Breast epithelium (tissue), 4 donors: ENCODE measurements at regions not wholly inside any gene's neighbourhood (a gene's known extent, or its start where the extent isn't known, plus 50 kb on each side); places are given as distances from the start of the nearest gene placed in this dataset.

ENCODE experiments used
- DNase-seq, 2 donors: peaks; one replicate each; pipeline ENCODE4 v3.0.0-alpha.2; 2019; ENCODE audit warnings: low spot score in 2 of 2
- H3K27ac ChIP-seq, 2 donors: fragments of 200-600 bp; sonication (generic) in 1 of 2; one replicate each; pipeline ENCODE4 v1.5.1; 2016 to 2019; ENCODE audit warnings: mild to moderate bottlenecking in 1 of 2
- H3K27me3 ChIP-seq, 2 donors: fragments of 200-600 bp; sonication (generic) in 1 of 2; one replicate each; pipeline versions ENCODE4 v1.5.1 to v1.6.0; 2017 to 2019; ENCODE audit warnings: control low read depth in 1 of 2, mild to moderate bottlenecking in 1 of 2
- H3K36me3 ChIP-seq: fragments of 200-600 bp; one replicate; pipeline ENCODE4 v1.5.1; 2019
- H3K4me1 ChIP-seq, 2 donors: fragments of 200-600 bp; sonication (generic); one replicate each; pipeline ENCODE4 v1.5.1; 2016 to 2019; ENCODE audit warnings: control low read depth in 1 of 2
- H3K4me3 ChIP-seq, 3 donors: fragments of 200-600 bp; sonication (generic); 1 replicate in 2 of 3; 2 replicates in 1 of 3; pipeline ENCODE4 v1.5.1; 2016 to 2019; ENCODE audit warnings: mild to moderate bottlenecking in 3 of 3, moderate library complexity in 2 of 3
- H3K9me3 ChIP-seq, 2 donors: fragments of 200-600 bp; sonication (generic) in 1 of 2; one replicate each; pipeline ENCODE4 v1.5.1; 2016 to 2019; ENCODE audit warnings: control low read depth in 1 of 2
- CTCF ChIP-seq, 3 donors: fragments of 450-650 bp; IDR thresholded peaks; one replicate each; pipeline ENCODE4 v1.5.1; 2016 to 2017; ENCODE audit warnings: antibody characterized with exemption in 3 of 3, mild to moderate bottlenecking in 3 of 3, moderate library complexity in 3 of 3
- POLR2A ChIP-seq: fragments of 450-650 bp; IDR thresholded peaks from one replicate; pipeline ENCODE4 v1.6.1; 2016; ENCODE audit warnings: antibody characterized with exemption, mild to moderate bottlenecking, moderate library complexity
- POLR2AphosphoS5 ChIP-seq, 3 donors: sonication (generic); formaldehyde crosslinking; IDR thresholded peaks; one replicate each; pipeline ENCODE4 v1.6.1; 2017; ENCODE audit warnings: antibody characterized with exemption in 3 of 3
- intact Hi-C: fragments of 100-400 bp; cut with DNase I; formaldehyde crosslinking; loops from one replicate; pipeline ENCODE4 v1.15.1; 2023; ENCODE audit warnings: low total_unique reads

DNA sequence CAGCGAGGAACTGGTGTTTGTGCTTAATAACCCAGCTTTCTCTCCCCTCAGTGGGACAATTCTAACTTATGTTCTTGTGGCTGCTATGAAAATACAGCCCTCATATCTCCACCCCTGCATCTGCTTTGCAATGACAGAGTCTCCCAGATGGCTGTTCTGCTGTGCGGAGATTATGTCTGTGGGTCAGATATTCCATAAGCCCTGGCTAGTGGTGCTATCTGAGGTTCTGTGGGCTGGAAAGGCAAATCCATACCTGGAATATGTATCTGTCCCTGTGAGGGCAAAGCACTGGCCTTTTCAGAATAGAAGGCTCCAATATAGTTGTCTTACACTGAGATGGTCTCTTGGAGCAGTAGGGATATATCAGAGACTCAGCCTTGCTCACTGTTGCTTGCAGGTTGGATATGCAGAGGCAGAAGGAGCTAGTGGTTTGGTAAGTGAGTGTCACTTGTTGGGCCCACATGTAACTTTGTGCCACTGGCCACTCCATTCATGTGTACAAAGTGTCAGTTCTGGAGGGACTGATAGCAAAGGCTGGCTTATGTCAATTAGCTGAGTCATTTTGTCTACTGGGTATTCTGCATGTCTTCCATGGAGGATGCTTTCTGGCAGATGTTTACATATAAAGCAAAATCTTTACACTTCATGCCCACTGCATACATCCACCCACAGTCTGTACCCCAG, 246.6 kb downstream of the FAM76B start:
- TF ChIP-seq POLR2A (no peak), POLR2AphosphoS5 (IDR thresholded peaks at IDR 0.05) (no peak), CTCF (IDR thresholded peaks at IDR 0.05) (no peak)
- DNase-seq: no peak
- H3K4me3 ChIP-seq: no peak overlapping the region
- no peaks in the 10 kb centered on the region for H3K9me3 ChIP-seq
- no peaks in the 10 kb centered on the region for H3K36me3 ChIP-seq
- no peaks in the 10 kb centered on the region for H3K27me3 ChIP-seq
- intact Hi-C loops: no loop called here
- H3K4me1 ChIP-seq: no peaks in the 10 kb centered on the region
- H3K27ac ChIP-seq: no peak overlapping the region

DNA sequence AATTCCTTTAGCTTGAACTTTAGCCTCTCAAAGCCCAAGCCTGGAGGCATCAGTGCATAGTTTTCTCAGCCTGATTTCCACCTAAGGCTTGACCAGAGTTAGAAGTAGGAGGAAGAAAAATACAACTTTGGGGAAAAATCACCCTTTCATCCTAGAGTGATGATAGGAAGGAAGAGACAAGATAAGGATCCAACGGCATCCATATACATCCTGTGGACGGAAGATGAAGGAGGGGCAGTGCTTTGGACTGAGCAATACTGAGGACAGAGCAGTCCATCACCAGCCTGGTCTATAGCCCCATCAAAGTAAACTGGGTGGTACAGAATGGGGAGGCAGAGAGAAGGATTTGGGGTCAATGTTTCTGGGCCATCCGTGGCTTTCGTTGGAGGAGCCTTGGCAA, 247.9 kb downstream of the FAM76B start:
- no peak for DNase-seq
- Histone ChIP-seq H3K9me3 (no peaks in the 10 kb centered on the region), H3K36me3 (no peaks in the 10 kb centered on the region), H3K27me3 (no peaks in the 10 kb centered on the region), H3K4me1 (no peaks in the 10 kb centered on the region), H3K4me3 (no peak overlapping the region), H3K27ac (no peak overlapping the region)
- intact Hi-C loops: no loop called here
- TF ChIP-seq POLR2AphosphoS5 (IDR thresholded peaks at IDR 0.05): no peak
- no peak for TF ChIP-seq CTCF (IDR thresholded peaks at IDR 0.05)
- no peak for TF ChIP-seq POLR2A

- Histone ChIP-seq H3K27me3 (no peaks in the 10 kb centered on the region), H3K36me3 (no peaks in the 10 kb centered on the region), H3K27ac (no peak overlapping the region), H3K9me3 (no peaks in the 10 kb centered on the region), H3K4me1 (no peaks in the 10 kb centered on the region), H3K4me3 (no peak overlapping the region)
- intact Hi-C loops: no loop called here
- TF ChIP-seq CTCF (IDR thresholded peaks at IDR 0.05) (no peak), POLR2A (no peak), POLR2AphosphoS5 (IDR thresholded peaks at IDR 0.05) (no peak)
- DNase-seq: no peak
These were observed 253.4 kb downstream of the FAM76B start for GRCh38 chr11:95536047-95536690.

GRCh38 chr11:95534809-95535208, 254.8 kb downstream of the FAM76B start:
- intact Hi-C loops: no loop called here
- H3K36me3 ChIP-seq: no peaks in the 10 kb centered on the region
- DNase-seq: no peak
- no peaks in the 10 kb centered on the region for H3K27me3 ChIP-seq
- no peaks in the 10 kb centered on the region for H3K9me3 ChIP-seq
- H3K4me3 ChIP-seq: no peak overlapping the region
- H3K4me1 ChIP-seq: no peaks in the 10 kb centered on the region
- TF ChIP-seq POLR2A (no peak), CTCF (IDR thresholded peaks at IDR 0.05) (no peak), POLR2AphosphoS5 (IDR thresholded peaks at IDR 0.05) (no peak)
- H3K27ac ChIP-seq: no peak overlapping the region

GRCh38 chr11:95534226-95534625, 255.4 kb downstream of the FAM76B start:
- H3K27me3 ChIP-seq: no peaks in the 10 kb centered on the region
- no peaks in the 10 kb centered on the region for H3K36me3 ChIP-seq
- no peak for DNase-seq
- no peaks in the 10 kb centered on the region for H3K4me1 ChIP-seq
- no peak overlapping the region for H3K4me3 ChIP-seq
- H3K9me3 ChIP-seq: no peaks in the 10 kb centered on the region
- TF ChIP-seq POLR2A: no peak
- no peak for TF ChIP-seq POLR2AphosphoS5 (IDR thresholded peaks at IDR 0.05)
- no peak for TF ChIP-seq CTCF (IDR thresholded peaks at IDR 0.05)
- intact Hi-C loops: no loop called here
- H3K27ac ChIP-seq: no peak overlapping the region
